ENCODE measurements at regions not wholly inside any gene's neighbourhood (a gene's known extent, or its start where the extent isn't known, plus 50 kb on each side); places are given as distances from the start of the nearest gene placed in this dataset.

- no peak for TF ChIP-seq CTCF (IDR thresholded peaks at IDR 0.05; ENCODE audit: low read depth, low read length)
- DNase-seq (ENCODE audit: extremely low read depth, low read depth) = no peak
Observed at GRCh38 chr9:118478752-118479151, 774.5 kb downstream of the TLR4 start.

GRCh38 chr9:118482306-118482705 lies 778.1 kb downstream of the TLR4 start:
- no peak for TF ChIP-seq CTCF (IDR thresholded peaks at IDR 0.05; ENCODE audit: low read depth, low read length)
- DNase-seq (ENCODE audit: extremely low read depth, low read depth) = no peak

- no peak for DNase-seq (ENCODE audit: extremely low read depth, low read depth)
- no peak for TF ChIP-seq CTCF (IDR thresholded peaks at IDR 0.05; ENCODE audit: low read depth, low read length)
Observed at GRCh38 chr9:118483677-118484076, 779.5 kb downstream of the TLR4 start.

GRCh38 chr9:118503236-118503635 lies 799.0 kb downstream of the TLR4 start:
- no peak for TF ChIP-seq CTCF (IDR thresholded peaks at IDR 0.05; ENCODE audit: low read depth, low read length)
- no peak for DNase-seq (ENCODE audit: extremely low read depth, low read depth)

- TF ChIP-seq CTCF (IDR thresholded peaks at IDR 0.05; ENCODE audit: low read depth, low read length) = no peak
- no peak for DNase-seq (ENCODE audit: extremely low read depth, low read depth)
Observed at GRCh38 chr9:118510711-118511110, 806.5 kb downstream of the TLR4 start.

- DNase-seq (ENCODE audit: extremely low read depth, low read depth) = no peak
- TF ChIP-seq CTCF (IDR thresholded peaks at IDR 0.05; ENCODE audit: low read depth, low read length) = no peak
Observed at GRCh38 chr9:118515947-118516346, 811.7 kb downstream of the TLR4 start.

GRCh38 chr9:118521261-118521660 lies 817.1 kb downstream of the TLR4 start:
- no peak for DNase-seq (ENCODE audit: extremely low read depth, low read depth)
- no peak for TF ChIP-seq CTCF (IDR thresholded peaks at IDR 0.05; ENCODE audit: low read depth, low read length)

Data from AG09319 (cell line).